ENCODE measurements at regions not wholly inside any gene's neighbourhood (a gene's known extent, or its start where the extent isn't known, plus 50 kb on each side); places are given as distances from the start of the nearest gene placed in this dataset.

GRCh38 chr2:39996653-39997080, 217.6 kb upstream of the THUMPD2 start:
- DNase-seq: no peak
- intact Hi-C loops (cut with DNase I): no loop called here
- Histone ChIP-seq H3K9me3 (replicated peaks in 1 of 3) (no peaks in the 10 kb centered on the region), H3K4me1 (replicated peaks in 1 of 2) (no peaks in the 10 kb centered on the region), H3K27me3 (no peaks in the 10 kb centered on the region), H3K4me3 (no peak overlapping the region), H3K36me3 (replicated peaks in 1 of 2) (no peaks in the 10 kb centered on the region), H3K27ac (no peak overlapping the region)
- TF ChIP-seq CTCF (IDR thresholded peaks at IDR 0.05) (no peak), POLR2A (IDR thresholded peaks at IDR 0.05) (no peak)
- 78 to 95% (median 79%) methylated on average over 1 of the region's 1 CpG for WGBS, 4 donors

GRCh38 chr2:39995005-39995737, 216.1 kb upstream of the THUMPD2 start:
- 74 to 79% (median 77%) methylated on average over 3 of the region's 3 CpGs for WGBS, 4 donors
- Histone ChIP-seq H3K36me3 (replicated peaks in 1 of 2) (no peaks in the 10 kb centered on the region), H3K4me1 (replicated peaks in 1 of 2) (no peaks in the 10 kb centered on the region), H3K4me3 (no peak overlapping the region), H3K27me3 (no peaks in the 10 kb centered on the region), H3K9me3 (replicated peaks in 1 of 3) (no peaks in the 10 kb centered on the region), H3K27ac (no peak overlapping the region)
- no peak for TF ChIP-seq POLR2A (IDR thresholded peaks at IDR 0.05)
- no peak for TF ChIP-seq CTCF (IDR thresholded peaks at IDR 0.05)
- intact Hi-C loops (cut with DNase I): no loop called here
- no peak for DNase-seq

GRCh38 chr2:39994151-39994550, 215.1 kb upstream of the THUMPD2 start:
- DNase-seq: no peak
- H3K4me1 ChIP-seq (replicated peaks in 1 of 2): no peaks in the 10 kb centered on the region
- H3K27ac ChIP-seq: no peak overlapping the region
- intact Hi-C loops (cut with DNase I): no loop called here
- TF ChIP-seq CTCF (IDR thresholded peaks at IDR 0.05) (no peak), POLR2A (IDR thresholded peaks at IDR 0.05) (no peak)
- H3K27me3 ChIP-seq: no peaks in the 10 kb centered on the region
- H3K36me3 ChIP-seq (replicated peaks in 1 of 2): no peaks in the 10 kb centered on the region
- no peaks in the 10 kb centered on the region for H3K9me3 ChIP-seq (replicated peaks in 1 of 3)
- H3K4me3 ChIP-seq: no peak overlapping the region

- TF ChIP-seq POLR2A (IDR thresholded peaks at IDR 0.05) (no peak), CTCF (IDR thresholded peaks at IDR 0.05) (no peak)
- 31 to 41% (median 39%) methylated on average over 2 of the region's 2 CpGs for WGBS, 4 donors
- no peaks in the 10 kb centered on the region for H3K27me3 ChIP-seq
- intact Hi-C loops (cut with DNase I): no loop called here
- no peak for DNase-seq
- no peak overlapping the region for H3K4me3 ChIP-seq
- no peak overlapping the region for H3K27ac ChIP-seq
- no peaks in the 10 kb centered on the region for H3K36me3 ChIP-seq (replicated peaks in 1 of 2)
- H3K4me1 ChIP-seq (replicated peaks in 1 of 2): no peaks in the 10 kb centered on the region
- no peaks in the 10 kb centered on the region for H3K9me3 ChIP-seq (replicated peaks in 1 of 3)
These were observed 212.2 kb upstream of the THUMPD2 start for GRCh38 chr2:39991298-39991697.

Data from adrenal gland (tissue), 9 donors.